ENCODE measurements at regions not wholly inside any gene's neighbourhood (a gene's known extent, or its start where the extent isn't known, plus 50 kb on each side); places are given as distances from the start of the nearest gene placed in this dataset.

GRCh38 chr1:29852248-29852647 is 615.9 kb downstream of the PTPRU start:
- no peak for TF ChIP-seq CTCF (optimal IDR thresholded peaks at IDR 0.05 in 1 of 3, IDR thresholded peaks at IDR 0.05 in 1 of 3, conservative IDR thresholded peaks at IDR 0.05 in 1 of 3; ENCODE audit: extremely low read depth in 1 of 3, insufficient read depth in 2 of 3, low read length in 3 of 3)
- TF ChIP-seq EZH2 (IDR thresholded peaks at IDR 0.05; ENCODE audit: low read length): no peak

All from keratinocyte (primary cell).